ENCODE measurements at regions not wholly inside any gene's neighbourhood (a gene's known extent, or its start where the extent isn't known, plus 50 kb on each side); places are given as distances from the start of the nearest gene placed in this dataset.

DNA sequence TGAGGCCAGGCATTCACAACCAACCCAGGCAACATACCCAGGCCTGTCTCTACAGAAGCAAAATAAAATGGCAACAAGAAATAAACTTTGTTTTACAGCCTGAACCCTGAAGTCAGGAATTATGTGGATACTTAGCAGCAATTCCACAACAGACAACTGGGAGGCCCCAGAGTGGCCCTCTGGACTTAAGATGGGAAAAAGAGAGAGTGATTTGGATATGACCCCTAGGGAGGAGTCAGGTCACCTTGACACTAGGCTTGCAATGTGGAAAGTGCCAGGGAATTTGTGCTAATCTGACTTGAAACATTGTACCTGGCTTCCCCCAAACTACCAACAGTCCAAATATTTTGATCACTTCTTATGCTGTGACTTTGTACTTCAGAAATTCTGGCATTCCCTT lies 193.1 kb downstream of the PARM1 start:
- intact Hi-C loops (cut with DNase I) = no loop called here
- DNase-seq (no peak), ATAC-seq (no peak)
- no peaks in the 10 kb centered on the region for H3K4me1 ChIP-seq
- TF ChIP-seq, protein P1, sequence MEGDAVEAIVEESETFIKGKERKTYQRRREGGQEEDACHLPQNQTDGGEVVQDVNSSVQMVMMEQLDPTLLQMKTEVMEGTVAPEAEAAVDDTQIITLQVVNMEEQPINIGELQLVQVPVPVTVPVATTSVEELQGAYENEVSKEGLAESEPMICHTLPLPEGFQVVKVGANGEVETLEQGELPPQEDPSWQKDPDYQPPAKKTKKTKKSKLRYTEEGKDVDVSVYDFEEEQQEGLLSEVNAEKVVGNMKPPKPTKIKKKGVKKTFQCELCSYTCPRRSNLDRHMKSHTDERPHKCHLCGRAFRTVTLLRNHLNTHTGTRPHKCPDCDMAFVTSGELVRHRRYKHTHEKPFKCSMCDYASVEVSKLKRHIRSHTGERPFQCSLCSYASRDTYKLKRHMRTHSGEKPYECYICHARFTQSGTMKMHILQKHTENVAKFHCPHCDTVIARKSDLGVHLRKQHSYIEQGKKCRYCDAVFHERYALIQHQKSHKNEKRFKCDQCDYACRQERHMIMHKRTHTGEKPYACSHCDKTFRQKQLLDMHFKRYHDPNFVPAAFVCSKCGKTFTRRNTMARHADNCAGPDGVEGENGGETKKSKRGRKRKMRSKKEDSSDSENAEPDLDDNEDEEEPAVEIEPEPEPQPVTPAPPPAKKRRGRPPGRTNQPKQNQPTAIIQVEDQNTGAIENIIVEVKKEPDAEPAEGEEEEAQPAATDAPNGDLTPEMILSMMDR (IDR thresholded peaks at IDR 0.05) = no peak
- H3K27ac ChIP-seq = no peak overlapping the region
- no peaks in the 10 kb centered on the region for H3K36me3 ChIP-seq (ENCODE audit: insufficient read depth in 1 of 2, low read depth in 1 of 2)
- no peaks in the 10 kb centered on the region for H3K27me3 ChIP-seq (ENCODE audit: insufficient read depth in 3 of 3, low read length in 2 of 3)
- H3K9me3 ChIP-seq = no peaks in the 10 kb centered on the region
- no peak overlapping the region for H3K4me3 ChIP-seq

DNA sequence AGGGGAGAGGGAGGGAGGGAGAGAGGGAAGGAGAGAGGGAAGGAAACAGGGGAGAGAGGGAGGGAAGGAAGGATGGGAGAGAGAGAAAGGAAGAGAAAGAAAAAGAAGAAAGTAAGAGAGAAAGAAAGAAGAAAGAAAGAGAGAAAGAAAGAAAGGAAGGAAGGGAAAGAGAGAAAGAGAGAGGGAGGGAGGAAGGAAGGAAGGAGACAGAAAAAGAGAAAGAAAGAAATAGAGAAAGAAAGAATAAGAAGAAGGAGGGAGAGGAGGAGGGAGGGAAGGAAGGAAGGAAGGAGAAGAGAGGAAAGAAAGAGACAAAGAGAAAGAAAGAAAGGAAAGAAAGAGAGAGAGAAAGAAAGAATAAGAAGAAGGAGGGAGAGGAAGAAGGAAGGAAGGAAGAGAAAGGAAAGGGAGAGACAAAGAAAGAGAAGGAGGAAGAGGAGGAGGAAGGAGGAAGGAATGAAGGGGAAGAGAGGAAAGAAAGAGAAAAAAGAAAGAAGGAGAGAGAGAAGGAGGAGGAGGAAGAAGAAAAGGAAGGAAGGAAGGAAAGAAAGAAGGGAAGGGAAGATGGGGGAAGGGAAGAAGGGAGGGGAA lies 189.6 kb downstream of the PARM1 start:
- no peaks in the 10 kb centered on the region for H3K27me3 ChIP-seq (ENCODE audit: insufficient read depth in 3 of 3, low read length in 2 of 3)
- no peak overlapping the region for H3K27ac ChIP-seq
- intact Hi-C loops (cut with DNase I) = no loop called here
- H3K4me3 ChIP-seq = no peak overlapping the region
- H3K9me3 ChIP-seq = no peaks in the 10 kb centered on the region
- TF ChIP-seq, protein P1 (IDR thresholded peaks at IDR 0.05) = no peak
- ATAC-seq (no peak), DNase-seq (no peak)
- no peaks in the 10 kb centered on the region for H3K4me1 ChIP-seq
- no peaks in the 10 kb centered on the region for H3K36me3 ChIP-seq (ENCODE audit: insufficient read depth in 1 of 2, low read depth in 1 of 2)

DNA sequence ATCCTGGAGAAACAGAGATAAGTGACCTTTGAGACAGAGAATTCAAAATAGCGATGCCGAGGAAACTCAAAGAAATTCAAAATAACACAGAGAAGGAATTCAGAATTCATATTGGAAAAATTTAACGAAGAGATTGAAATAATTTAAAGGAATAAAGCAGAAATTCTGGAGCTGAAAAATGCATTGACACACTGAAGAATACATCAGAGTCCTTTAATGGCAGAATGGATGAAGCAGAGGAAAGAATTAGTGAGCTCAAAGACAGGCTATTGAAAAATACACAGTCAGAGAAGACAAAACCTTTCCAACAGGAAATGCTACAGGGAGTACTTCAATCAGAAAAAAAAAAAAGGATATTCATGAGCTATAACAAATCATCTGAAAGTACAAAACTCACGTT lies 185.8 kb downstream of the PARM1 start:
- TF ChIP-seq, protein P1 (IDR thresholded peaks at IDR 0.05) = no peak
- DNase-seq (no peak), ATAC-seq (no peak)
- no peaks in the 10 kb centered on the region for H3K4me1 ChIP-seq
- no peaks in the 10 kb centered on the region for H3K36me3 ChIP-seq (ENCODE audit: insufficient read depth in 1 of 2, low read depth in 1 of 2)
- 83 to 89% (median 87%) methylated on average over 4 of the region's 4 CpGs for WGBS, 3 donors
- no peak overlapping the region for H3K4me3 ChIP-seq
- H3K9me3 ChIP-seq = no peaks in the 10 kb centered on the region
- intact Hi-C loops (cut with DNase I) = loop anchor here (2.0 to 5.0 kb wide), 2 partner anchors 186 to 246 kb away; partner anchors contain the start of gene PARM1 (in 1 of the 2)
- no peak overlapping the region for H3K27ac ChIP-seq
- H3K27me3 ChIP-seq (ENCODE audit: insufficient read depth in 3 of 3, low read length in 2 of 3) = no peaks in the 10 kb centered on the region

DNA sequence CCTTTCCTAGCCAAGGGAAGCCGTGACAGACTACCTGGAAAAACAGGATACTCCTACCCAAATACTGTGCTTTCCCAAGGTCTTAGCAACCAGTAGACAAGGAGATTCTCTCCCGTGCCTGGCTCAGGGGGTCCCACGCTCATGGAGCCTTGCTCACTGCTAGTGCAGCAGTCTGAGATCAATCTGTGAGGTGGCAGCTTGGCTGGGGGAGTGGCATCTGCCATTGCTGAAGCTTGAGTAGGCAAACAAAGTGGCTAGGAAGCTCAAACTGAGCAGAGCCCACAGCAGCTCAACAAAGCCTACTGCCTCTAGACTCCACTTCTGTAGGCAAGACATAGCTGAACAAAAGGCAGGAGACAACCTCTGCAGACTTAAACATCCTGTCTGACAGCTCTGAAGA lies 177.1 kb downstream of the PARM1 start:
- TF ChIP-seq, protein P1 (IDR thresholded peaks at IDR 0.05) = no peak
- intact Hi-C loops (cut with DNase I) = no loop called here
- no peak overlapping the region for H3K4me3 ChIP-seq
- no peaks in the 10 kb centered on the region for H3K4me1 ChIP-seq
- H3K27me3 ChIP-seq (ENCODE audit: insufficient read depth in 3 of 3, low read length in 2 of 3) = no peaks in the 10 kb centered on the region
- no peaks in the 10 kb centered on the region for H3K36me3 ChIP-seq (ENCODE audit: insufficient read depth in 1 of 2, low read depth in 1 of 2)
- WGBS, 3 donors = 74 to 95% (median 93%) methylated on average over 3 of the region's 3 CpGs
- no peak overlapping the region for H3K27ac ChIP-seq
- ATAC-seq (no peak), DNase-seq (no peak)
- H3K9me3 ChIP-seq = no peaks in the 10 kb centered on the region

Measured in psoas muscle (tissue), 7 donors.